ENCODE measurements at regions not wholly inside any gene's neighbourhood (a gene's known extent, or its start where the extent isn't known, plus 50 kb on each side); places are given as distances from the start of the nearest gene placed in this dataset.
"Not testable (repeated sequence)": the region's sequence is repeated elsewhere in the genome, so short reads cannot be mapped to it uniquely, and the experiment has no call there.

DNA sequence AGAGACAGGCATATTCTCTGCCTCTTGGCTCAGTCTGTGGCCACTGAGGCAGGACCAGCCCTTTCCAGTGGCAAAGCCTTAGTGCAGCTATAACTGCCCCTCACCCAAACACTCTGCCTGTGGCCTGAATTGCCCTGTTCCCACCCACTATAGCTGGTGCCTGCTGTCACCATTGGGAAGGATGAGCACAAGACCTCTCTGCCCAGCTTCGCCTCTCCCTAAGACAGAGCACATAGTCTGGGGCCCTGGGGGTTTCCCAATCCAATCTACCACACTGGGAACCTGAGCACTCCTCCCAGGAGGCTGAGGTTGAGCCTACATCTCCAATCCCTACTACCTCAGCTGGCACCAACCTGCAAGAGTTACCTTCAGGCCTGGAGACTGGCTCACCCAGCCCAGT, 670.4 kb downstream of the JRKL start:
- H3K27ac ChIP-seq, result no peak overlapping the region
- TF ChIP-seq, protein P1, sequence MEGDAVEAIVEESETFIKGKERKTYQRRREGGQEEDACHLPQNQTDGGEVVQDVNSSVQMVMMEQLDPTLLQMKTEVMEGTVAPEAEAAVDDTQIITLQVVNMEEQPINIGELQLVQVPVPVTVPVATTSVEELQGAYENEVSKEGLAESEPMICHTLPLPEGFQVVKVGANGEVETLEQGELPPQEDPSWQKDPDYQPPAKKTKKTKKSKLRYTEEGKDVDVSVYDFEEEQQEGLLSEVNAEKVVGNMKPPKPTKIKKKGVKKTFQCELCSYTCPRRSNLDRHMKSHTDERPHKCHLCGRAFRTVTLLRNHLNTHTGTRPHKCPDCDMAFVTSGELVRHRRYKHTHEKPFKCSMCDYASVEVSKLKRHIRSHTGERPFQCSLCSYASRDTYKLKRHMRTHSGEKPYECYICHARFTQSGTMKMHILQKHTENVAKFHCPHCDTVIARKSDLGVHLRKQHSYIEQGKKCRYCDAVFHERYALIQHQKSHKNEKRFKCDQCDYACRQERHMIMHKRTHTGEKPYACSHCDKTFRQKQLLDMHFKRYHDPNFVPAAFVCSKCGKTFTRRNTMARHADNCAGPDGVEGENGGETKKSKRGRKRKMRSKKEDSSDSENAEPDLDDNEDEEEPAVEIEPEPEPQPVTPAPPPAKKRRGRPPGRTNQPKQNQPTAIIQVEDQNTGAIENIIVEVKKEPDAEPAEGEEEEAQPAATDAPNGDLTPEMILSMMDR (conservative IDR thresholded peaks at IDR 0.05), result no peak

DNA sequence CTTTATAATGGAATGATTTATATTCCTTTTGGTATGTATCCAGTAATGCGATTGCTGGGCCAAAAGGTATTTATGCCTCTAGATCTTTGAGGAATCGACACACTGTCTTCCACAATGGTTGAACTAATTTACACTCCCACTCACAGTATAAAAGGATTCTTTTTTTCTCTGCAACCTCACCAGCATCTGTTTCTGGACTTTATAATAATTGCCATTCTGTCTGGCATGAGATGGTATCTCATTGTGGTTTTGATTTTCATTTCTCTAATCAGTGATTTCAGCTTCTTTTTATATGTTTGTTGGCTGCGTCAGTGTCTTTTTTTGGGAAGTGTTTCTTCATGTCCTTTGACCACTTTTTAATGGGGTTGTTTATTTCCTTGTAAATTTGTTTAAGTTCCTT, 679.3 kb downstream of the JRKL start:
- H3K27ac ChIP-seq, result no peak overlapping the region
- TF ChIP-seq, protein P1 (conservative IDR thresholded peaks at IDR 0.05), result no peak

DNA sequence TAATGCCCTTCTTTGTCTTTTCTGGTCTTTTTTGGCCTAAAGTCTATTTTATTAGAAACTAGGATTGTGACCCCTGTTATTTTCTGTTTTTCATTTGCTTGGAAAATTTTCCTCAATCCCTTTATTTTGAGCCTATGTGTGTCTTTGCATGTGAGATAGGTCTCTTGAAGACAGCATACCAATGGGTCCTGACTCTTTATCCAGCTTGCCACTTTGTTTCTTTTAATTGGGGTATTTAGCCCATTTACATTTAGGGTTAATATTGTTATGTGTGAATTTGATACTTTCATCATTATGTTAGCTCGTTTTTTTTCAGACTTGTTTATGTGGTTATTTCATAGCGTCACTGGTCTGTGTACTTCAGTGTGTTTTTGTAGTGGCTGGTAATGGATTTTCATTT, 682.6 kb downstream of the JRKL start:
- TF ChIP-seq, protein P1 (conservative IDR thresholded peaks at IDR 0.05), result no peak
- no peak overlapping the region for H3K27ac ChIP-seq

DNA sequence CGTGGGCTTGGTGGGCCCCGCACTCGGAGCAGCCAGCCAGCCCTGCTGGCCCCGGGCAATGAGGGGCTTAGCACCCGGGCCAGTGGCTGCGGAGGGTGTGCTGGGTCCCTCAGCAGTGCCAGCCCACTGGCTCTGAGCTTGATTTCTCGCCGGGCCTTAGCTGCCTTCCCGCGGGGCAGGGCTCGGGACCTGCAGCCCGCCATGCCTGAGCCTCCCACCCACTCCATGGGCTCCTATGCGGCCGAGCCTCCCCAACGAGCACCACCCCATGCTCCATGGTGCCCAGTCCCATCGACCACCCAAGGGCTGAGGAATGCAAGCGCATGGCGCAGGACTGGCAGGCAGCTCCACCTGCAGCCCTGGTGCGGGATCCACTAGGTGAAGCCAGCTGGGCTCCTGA, 686.9 kb downstream of the JRKL start:
- not testable (repeated sequence) for H3K27ac ChIP-seq

DNA sequence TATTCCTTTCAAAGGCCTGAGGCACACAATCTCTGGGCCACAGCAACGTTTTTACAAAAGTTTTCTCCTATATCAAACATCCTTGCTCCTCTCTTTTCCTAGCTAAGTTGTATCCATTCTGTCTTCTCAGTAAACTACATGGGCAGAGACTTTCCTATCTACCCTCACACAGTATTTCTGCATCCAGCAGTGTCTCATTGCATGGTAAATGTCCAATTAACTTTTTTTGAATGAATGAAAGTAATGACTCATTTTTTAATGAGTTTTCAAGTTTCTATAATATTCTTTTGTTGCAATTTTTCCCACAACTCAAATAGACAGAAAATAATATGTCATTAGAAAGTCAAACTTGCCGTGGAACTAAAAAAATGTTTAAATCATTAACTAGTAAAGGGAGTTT, 688.6 kb downstream of the JRKL start:
- TF ChIP-seq, protein P1 (conservative IDR thresholded peaks at IDR 0.05), result no peak

DNA sequence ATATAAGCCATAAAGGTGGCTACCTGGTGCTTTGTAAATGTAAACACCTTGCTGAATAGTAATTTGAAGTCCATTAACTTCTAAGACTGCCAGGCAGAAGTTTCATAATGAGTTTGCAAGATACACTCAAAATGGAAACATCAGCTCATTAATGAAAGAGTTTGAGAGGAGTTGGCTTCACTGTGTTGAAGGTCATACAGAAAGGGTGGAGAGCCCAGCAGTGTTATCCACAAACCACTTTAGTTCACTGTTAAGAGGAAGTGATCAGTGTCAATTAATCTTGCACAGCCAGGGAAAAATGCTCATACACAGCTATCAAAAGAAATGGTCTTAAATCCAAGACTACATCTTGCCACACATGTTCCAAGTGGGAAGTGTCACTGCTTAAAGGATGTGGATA, 689.4 kb downstream of the JRKL start:
- TF ChIP-seq, protein P1 (conservative IDR thresholded peaks at IDR 0.05), result no peak
- H3K27ac ChIP-seq, result no peak overlapping the region

More for the DNA sequence above, 688.6 kb downstream of the JRKL start:
- H3K27ac ChIP-seq, result no peak overlapping the region

DNA sequence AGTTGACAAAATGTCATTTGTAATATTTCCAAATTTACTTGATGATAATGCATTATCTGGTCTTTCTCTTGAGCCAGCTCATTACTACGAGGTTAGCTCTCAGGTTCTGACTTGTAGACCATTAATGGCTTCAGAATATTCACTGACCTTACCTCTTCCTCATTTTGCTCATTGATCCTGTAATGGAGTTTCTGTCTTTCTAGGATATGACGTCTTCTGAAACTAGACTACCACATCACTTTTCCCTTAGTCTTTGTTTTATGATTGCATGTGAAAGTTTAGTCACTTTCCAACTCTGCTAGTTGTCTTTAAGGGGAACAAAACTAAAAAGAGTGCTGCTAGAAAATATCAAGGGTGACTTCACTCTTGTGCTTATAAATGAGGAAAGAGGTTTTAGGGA, 697.6 kb downstream of the JRKL start:
- no peak overlapping the region for H3K27ac ChIP-seq
- TF ChIP-seq, protein P1 (conservative IDR thresholded peaks at IDR 0.05), result no peak

DNA sequence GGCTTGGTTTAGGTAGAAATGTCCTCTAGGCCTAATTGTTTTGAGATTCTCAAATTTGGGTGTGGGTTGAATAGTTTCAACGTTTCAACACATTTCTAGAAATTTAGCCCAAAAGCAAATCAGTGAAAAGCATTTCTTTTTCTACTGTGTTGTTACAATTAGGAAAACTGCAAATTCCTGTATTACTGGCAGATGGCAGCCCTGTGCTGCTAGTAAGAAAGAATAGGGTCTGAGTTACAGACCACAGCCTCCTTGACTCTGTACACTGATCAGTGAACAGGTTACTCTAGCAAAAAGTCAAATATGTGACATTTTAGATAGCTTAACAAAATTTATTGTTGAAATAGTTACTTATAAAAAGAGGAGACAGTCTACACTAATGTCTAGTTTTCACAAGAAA, 703.0 kb downstream of the JRKL start:
- H3K27ac ChIP-seq, result no peak overlapping the region
- TF ChIP-seq, protein P1 (conservative IDR thresholded peaks at IDR 0.05), result no peak

DNA sequence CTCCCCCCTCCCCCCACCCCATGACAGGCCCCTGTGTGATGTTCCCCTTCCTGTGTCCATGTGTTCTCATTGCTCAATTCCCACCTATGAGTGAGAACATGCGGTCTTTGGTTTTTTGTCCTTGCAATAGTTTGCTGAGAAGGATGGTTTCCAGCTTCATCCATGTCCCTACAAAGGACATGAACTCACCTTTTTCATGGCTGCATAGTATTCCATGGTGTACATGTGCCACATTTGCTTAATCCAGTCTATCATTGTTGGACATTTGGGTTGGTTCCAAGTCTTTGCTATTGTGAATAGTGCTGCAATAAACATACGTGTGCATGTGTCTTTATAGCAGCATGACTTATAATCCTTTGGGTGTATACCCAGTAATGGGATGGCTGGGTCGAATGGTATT, 712.4 kb downstream of the JRKL start:
- not testable (repeated sequence) for H3K27ac ChIP-seq
